ENCODE measurements at regions not wholly inside any gene's neighbourhood (a gene's known extent, or its start where the extent isn't known, plus 50 kb on each side); places are given as distances from the start of the nearest gene placed in this dataset.

DNA sequence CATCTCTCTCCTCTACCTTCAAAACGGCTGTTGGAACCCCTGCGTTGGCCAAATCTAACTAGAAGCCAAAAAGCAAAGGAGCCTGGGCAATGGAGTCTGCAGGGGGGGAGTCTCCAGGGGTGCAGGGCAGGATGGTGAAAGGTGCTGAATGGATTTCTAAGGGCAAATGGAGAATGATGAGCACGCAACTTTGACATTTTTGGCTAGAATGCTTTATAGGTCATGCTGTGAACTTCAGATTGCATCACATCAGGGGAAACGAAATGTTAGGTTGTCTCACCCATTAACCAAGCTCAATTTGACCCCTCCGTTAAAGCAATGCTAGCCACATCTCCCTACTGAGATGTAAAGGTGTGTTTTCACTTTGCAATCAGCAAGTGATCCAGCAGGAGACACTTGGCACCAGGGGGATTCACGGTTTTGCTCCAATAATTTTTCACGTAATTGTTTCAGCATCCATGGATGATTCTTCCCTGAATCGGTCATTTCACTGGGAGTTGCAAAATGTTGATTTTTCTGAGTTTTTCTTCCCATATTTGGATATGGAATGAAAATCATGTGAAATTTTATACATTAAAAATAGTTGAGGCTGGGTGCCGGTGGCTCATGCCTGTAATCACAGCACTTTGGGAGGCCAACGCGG, 78.0 kb upstream of the MDM1 start:
- Histone ChIP-seq H3K4me3 (no peak overlapping the region), H3K36me3 (no peaks in the 10 kb centered on the region), H3K9me3 (replicated peaks) (no peaks in the 10 kb centered on the region), H3K27me3 (replicated peaks) (no peaks in the 10 kb centered on the region), H3K27ac (no peak overlapping the region), H3K4me1 (replicated peaks) (no peaks in the 10 kb centered on the region)
- no peak for DNase-seq (ENCODE audit: low read depth in 1 of 2, low spot score in 2 of 2)

DNA sequence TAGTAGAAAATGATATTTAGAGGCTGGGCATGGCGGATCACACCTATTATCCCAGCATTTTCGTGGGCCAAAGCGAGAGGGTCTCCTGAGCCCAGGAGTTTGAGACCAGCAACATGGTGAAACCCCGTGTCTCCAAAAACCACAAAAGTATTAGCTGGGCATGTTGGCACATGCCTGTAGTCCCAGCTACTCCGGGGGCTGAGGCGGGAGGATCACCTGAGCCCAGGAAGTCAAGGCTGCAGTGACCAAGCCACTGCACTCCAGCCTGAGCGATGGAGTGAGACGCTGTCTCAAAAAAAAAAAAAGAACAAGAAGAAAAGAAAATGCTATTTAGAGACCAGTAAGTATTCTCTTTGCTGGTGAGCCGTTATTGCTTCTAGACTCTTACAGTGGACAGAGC, 79.2 kb upstream of the MDM1 start:
- H3K9me3 ChIP-seq (replicated peaks): no peaks in the 10 kb centered on the region
- no peaks in the 10 kb centered on the region for H3K27me3 ChIP-seq (replicated peaks)
- H3K36me3 ChIP-seq: no peaks in the 10 kb centered on the region
- H3K27ac ChIP-seq: no peak overlapping the region
- H3K4me1 ChIP-seq (replicated peaks): no peaks in the 10 kb centered on the region
- DNase-seq (ENCODE audit: low read depth in 1 of 2, low spot score in 2 of 2): no peak
- no peak overlapping the region for H3K4me3 ChIP-seq

DNA sequence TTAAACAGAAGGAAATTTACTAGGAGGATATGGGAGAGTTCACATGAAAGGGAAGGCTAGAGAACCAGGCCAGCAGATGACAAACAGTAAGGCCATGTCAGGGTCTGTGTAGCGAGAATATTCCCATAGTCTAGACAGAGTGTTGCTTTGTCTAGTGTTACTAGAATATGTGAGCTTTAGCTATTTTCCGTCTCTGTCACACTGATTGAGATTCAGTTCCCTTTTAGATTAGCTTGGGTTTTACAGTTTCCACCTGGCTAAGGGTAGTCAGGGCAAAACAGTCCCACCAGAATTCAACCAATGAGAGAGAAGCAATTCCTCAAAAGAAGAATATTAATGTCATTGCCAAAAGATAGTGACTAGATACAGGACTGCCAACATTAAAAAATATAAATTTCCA, 82.8 kb upstream of the MDM1 start:
- Histone ChIP-seq H3K27me3 (replicated peaks) (no peaks in the 10 kb centered on the region), H3K36me3 (no peaks in the 10 kb centered on the region), H3K27ac (no peak overlapping the region), H3K9me3 (replicated peaks) (no peaks in the 10 kb centered on the region), H3K4me1 (replicated peaks) (peaks cover under 1% of the 10 kb centered on the region), H3K4me3 (no peak overlapping the region)
- DNase-seq (ENCODE audit: low read depth in 1 of 2, low spot score in 2 of 2): no peak

DNA sequence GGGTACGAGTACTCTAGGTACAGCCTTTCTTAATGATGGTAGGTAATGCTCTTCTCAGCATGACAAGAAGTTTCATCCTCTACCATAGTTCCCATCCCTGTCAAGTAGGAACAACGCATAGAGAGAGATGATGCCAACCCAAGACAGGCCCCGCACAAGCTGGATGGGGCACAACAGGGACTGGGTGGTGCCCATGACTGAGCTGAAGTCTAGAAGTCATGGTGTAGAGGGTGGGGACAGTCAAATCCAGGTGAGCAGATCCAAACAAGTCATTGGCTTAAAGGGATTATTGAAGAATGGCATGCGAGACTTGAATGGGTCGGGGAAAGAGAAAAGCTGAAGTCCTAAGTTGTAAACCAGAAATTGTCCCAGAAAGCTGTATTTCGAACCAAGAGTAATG, 84.2 kb upstream of the MDM1 start:
- H3K27ac ChIP-seq: no peak overlapping the region
- no peaks in the 10 kb centered on the region for H3K9me3 ChIP-seq (replicated peaks)
- no peaks in the 10 kb centered on the region for H3K36me3 ChIP-seq
- peaks cover 14% of the 10 kb centered on the region for H3K4me1 ChIP-seq (replicated peaks)
- DNase-seq (ENCODE audit: low read depth in 1 of 2, low spot score in 2 of 2): no peak
- H3K27me3 ChIP-seq (replicated peaks): no peaks in the 10 kb centered on the region
- no peak overlapping the region for H3K4me3 ChIP-seq

DNA sequence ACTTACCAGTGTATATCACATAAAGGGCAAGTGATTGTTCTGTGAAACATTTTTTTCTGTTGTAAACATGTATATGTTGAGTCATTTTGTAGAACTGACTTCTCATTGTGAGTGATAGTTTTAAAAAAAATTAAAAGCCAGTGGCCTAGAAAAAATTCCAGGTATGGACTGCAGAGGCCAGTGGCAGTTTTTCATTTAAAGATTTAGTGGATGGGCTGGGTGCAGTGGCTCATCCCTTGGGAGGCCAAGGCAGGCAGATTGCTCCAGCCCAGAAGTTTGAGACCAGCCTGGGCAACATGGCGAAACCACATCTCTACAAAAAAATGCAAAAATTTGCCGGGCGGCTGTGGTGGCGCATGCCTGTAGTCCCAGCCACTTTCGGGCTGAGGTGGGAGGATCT, 84.7 kb upstream of the MDM1 start:
- Histone ChIP-seq H3K27ac (no peak overlapping the region), H3K4me3 (no peak overlapping the region), H3K36me3 (no peaks in the 10 kb centered on the region), H3K9me3 (replicated peaks) (no peaks in the 10 kb centered on the region), H3K4me1 (replicated peaks) (peaks cover 14% of the 10 kb centered on the region), H3K27me3 (replicated peaks) (no peaks in the 10 kb centered on the region)
- no peak for DNase-seq (ENCODE audit: low read depth in 1 of 2, low spot score in 2 of 2)

DNA sequence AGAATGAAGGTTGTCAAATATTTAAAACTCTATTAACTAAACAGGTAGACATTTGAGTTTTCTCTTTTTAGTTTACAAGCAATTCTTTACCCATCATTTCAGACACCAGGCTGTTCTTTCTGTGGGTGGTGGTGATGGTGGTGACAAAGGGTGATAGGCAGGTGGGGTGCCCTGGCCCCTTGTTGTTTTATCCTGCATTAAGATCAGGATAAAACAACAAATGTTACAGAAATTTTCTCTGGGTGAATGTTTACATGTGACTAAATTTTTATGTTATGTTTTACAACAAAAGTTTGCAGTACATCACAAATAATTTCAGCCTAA, 85.9 kb upstream of the MDM1 start:
- H3K4me3 ChIP-seq: no peak overlapping the region
- H3K9me3 ChIP-seq (replicated peaks): no peaks in the 10 kb centered on the region
- H3K36me3 ChIP-seq: no peaks in the 10 kb centered on the region
- no peak overlapping the region for H3K27ac ChIP-seq
- DNase-seq (ENCODE audit: low read depth in 1 of 2, low spot score in 2 of 2): no peak
- H3K4me1 ChIP-seq (replicated peaks): peaks cover 16% of the 10 kb centered on the region
- H3K27me3 ChIP-seq (replicated peaks): no peaks in the 10 kb centered on the region

DNA sequence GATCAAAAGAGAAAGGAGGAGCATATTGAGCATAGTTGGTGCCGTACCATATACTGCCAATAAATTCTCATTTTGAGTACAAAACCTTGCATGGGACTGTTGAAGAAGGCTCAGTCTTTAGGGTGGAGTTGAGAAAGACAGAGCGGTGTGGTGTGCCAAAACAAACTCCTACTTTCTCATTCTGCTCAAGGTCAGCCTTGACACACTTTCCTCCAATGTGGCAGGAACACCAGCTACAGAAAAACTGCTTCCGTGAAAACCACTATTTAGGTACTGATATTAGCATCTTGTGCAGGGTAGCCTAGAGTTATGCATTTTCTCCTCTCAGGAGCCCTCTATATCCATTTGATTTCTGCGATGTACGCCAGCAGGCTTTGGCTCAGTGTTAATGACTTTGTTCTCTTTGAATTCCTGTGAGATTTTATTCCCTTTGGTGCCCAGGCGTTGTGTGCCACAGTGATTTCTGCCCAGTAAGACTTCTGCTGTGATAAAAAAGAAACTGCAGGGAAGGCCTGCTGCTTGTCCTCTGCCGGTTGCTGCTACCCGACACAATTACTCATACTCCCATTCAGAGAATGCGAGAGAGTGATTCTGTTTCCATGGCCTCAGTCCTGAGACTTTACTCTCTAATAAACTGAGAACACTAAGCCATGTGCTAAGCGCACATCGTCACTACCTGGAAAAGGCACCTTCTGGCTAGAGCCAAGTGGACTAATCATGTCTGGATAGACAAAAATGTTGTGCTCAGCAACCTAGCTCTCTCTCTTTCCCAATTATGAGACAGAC, 88.3 kb upstream of the MDM1 start:
- H3K27ac ChIP-seq: peak overlapping the region; percentile 38
- no peak overlapping the region for H3K4me3 ChIP-seq
- peak in 1 of 2 experiments; percentile 35 for DNase-seq (ENCODE audit: low read depth in 1 of 2, low spot score in 2 of 2)

DNA sequence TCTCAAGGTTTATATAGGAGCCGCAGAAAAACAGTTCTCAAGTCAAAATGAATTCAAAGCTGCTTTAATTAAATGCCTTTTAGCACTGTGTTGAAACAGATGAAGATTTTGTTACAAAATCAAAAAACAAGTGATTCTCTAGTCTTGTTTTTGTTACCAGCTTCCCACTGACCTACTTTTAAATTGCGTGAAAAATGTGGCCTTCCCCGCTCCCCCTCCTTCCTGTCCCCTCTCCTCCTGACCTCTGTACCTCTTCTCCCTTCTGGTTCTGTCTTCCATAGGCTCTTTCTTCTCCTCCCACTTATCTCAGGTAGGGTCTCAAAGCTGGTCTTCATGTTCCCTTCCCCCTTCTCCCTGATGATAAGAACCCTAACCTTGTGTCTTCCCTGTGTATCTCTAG, 90.0 kb upstream of the MDM1 start:
- Histone ChIP-seq H3K27me3 (replicated peaks) (no peaks in the 10 kb centered on the region), H3K9me3 (replicated peaks) (no peaks in the 10 kb centered on the region), H3K36me3 (no peaks in the 10 kb centered on the region), H3K4me3 (no peak overlapping the region), H3K4me1 (replicated peaks) (peaks cover 31% of the 10 kb centered on the region), H3K27ac (no peak overlapping the region)
- DNase-seq (ENCODE audit: low read depth in 1 of 2, low spot score in 2 of 2): no peak

More for the DNA sequence above, 88.3 kb upstream of the MDM1 start:
- Histone ChIP-seq H3K9me3 (replicated peaks) (no peaks in the 10 kb centered on the region), H3K27me3 (replicated peaks) (no peaks in the 10 kb centered on the region), H3K4me1 (replicated peaks) (peaks cover 19% of the 10 kb centered on the region), H3K36me3 (no peaks in the 10 kb centered on the region)

DNA sequence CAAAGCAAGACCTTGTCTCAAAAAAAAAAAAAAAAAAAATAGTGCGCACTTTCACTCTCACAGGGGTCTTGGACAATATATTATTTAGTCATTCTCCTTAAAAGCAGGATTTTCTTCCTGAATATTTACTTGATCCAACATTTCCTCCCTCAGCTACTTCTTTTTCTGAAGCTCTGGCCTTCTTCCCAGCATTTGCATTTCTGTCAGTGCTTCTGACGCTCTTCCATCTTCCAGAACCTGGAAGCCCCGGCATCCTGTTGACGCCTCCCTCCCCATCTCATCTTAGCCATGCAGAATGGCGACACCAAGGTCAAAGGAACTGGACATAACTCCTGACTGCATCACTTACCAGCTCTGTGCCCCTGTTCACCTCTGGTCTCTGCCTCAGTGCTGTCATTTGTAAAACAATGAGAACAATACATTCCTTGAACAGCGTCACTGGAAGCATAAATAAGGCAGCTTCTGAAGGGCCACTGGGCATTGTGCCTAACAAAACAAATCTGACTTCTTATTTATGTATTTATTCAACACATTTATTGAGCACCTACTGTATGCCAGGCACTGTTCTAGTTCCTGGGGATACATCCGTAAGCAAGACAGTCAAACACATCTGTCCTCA, 90.9 kb upstream of the MDM1 start:
- peak in 1 of 2 experiments; percentile 33 for DNase-seq (ENCODE audit: low read depth in 1 of 2, low spot score in 2 of 2)
- H3K9me3 ChIP-seq (replicated peaks): no peaks in the 10 kb centered on the region
- H3K27me3 ChIP-seq (replicated peaks): no peaks in the 10 kb centered on the region
- H3K27ac ChIP-seq: no peak overlapping the region
- H3K36me3 ChIP-seq: no peaks in the 10 kb centered on the region
- no peak overlapping the region for H3K4me3 ChIP-seq
- peaks cover 31% of the 10 kb centered on the region for H3K4me1 ChIP-seq (replicated peaks)

DNA sequence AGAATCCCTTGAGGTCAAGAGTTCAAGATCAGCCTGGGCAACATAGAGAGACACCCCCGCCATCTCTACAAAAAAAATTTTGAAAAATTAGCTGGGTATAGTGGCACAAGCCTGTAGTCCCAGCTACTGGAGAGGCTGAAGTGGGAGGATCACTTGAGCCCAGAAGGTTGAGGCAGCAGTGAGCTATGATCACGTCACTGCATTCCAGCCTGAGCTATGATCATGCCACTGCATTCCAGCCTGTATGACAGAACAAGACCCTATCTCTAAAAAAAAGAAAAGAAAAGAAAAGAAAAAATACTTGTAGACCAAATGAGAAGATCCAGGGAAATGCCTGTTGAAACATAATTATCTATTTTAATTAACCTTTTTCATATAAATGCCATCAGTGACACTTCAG, 93.8 kb upstream of the MDM1 start:
- Histone ChIP-seq H3K27me3 (replicated peaks) (no peaks in the 10 kb centered on the region), H3K4me1 (replicated peaks) (peaks cover 22% of the 10 kb centered on the region), H3K36me3 (no peaks in the 10 kb centered on the region), H3K9me3 (replicated peaks) (no peaks in the 10 kb centered on the region), H3K27ac (peak overlapping the region; percentile 70), H3K4me3 (no peak overlapping the region)
- DNase-seq (ENCODE audit: low read depth in 1 of 2, low spot score in 2 of 2): peak; percentile 44 to 69

DNA sequence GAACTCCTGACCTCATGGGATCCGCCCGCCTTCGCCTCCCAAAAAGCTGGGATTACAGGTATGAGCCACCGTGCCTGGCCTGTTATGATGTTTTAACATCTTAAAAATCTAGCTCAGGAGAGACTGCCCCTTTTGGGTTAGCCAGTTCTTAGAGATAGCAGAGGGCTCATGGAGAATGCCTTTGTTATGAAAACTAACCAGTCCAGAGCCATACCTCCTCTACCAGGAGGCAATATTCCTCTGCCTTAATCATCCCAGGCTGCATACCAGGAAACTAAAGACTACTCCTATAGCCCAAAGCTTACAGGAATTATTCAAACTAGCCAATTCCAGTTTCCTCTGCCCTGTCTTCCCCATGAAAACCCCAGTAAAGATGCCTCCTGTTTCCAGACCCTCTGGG, 96.0 kb upstream of the MDM1 start:
- DNase-seq (ENCODE audit: low read depth in 1 of 2, low spot score in 2 of 2): no peak
- H3K27ac ChIP-seq: no peak overlapping the region

DNA sequence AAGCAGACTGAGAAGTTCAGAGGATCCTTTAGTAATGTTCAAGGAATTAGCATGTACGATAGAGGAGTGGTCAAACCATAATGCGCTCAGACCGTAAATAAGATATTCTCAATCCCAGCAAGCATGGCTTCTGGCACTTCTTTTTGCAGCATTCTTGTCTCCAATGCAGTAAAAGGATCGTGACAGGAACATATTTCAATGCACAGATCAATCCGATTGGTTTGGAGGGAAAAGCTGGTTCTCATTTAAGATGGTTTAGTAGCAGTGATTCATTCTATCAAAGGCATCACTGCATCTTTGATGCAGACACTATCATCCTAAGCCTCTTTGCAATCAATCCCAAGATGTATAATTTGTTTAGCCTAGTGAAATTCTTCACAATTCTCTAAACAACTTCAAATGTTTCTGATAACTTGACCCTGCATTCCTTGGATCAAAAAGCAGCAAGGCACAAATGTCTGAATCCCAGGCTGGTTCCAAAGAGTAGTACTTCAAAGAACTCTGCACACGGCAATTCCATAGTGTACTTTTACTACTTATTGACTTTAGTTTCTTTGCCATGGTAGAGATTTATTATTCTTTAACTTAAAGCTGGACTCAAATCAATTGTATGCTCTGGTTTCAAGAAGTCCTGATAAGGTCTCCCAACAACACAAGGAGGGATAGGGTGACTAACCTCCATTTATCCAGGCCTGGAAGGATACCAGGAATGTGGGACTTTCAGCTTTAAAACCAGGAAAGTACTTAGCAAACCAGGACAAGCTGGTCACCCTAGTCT, 96.8 kb upstream of the MDM1 start:
- Histone ChIP-seq H3K4me1 (replicated peaks) (peaks cover 16% of the 10 kb centered on the region), H3K36me3 (no peaks in the 10 kb centered on the region), H3K4me3 (no peak overlapping the region), H3K9me3 (replicated peaks) (no peaks in the 10 kb centered on the region), H3K27me3 (replicated peaks) (no peaks in the 10 kb centered on the region), H3K27ac (no peak overlapping the region)
- DNase-seq (ENCODE audit: low read depth in 1 of 2, low spot score in 2 of 2): no peak

More for the DNA sequence above, 96.0 kb upstream of the MDM1 start:
- Histone ChIP-seq H3K36me3 (no peaks in the 10 kb centered on the region), H3K27me3 (replicated peaks) (no peaks in the 10 kb centered on the region), H3K4me3 (no peak overlapping the region), H3K4me1 (replicated peaks) (peaks cover 16% of the 10 kb centered on the region), H3K9me3 (replicated peaks) (no peaks in the 10 kb centered on the region)

DNA sequence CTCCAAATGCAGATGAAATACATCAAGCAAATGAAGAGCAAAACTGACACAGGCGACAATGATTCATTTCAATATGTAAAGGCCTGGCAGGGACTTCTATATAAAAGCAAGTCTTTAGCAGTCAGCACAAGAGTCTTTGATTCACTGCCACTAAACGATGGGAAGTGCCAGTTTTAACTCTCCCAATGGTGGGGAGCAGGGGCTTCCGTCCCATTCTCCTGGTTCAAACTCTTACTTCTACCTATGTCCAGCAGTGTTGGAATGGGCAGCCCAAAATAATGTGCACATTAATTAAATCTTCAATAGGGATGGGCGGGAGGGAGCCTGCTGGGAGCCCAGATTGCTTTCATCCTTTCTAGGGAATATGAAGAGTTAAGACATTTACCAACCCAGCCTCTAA, 97.5 kb upstream of the MDM1 start:
- Histone ChIP-seq H3K27me3 (replicated peaks) (no peaks in the 10 kb centered on the region), H3K4me3 (no peak overlapping the region), H3K27ac (no peak overlapping the region), H3K9me3 (replicated peaks) (no peaks in the 10 kb centered on the region), H3K4me1 (replicated peaks) (peaks cover 16% of the 10 kb centered on the region), H3K36me3 (no peaks in the 10 kb centered on the region)
- no peak for DNase-seq (ENCODE audit: low read depth in 1 of 2, low spot score in 2 of 2)

DNA sequence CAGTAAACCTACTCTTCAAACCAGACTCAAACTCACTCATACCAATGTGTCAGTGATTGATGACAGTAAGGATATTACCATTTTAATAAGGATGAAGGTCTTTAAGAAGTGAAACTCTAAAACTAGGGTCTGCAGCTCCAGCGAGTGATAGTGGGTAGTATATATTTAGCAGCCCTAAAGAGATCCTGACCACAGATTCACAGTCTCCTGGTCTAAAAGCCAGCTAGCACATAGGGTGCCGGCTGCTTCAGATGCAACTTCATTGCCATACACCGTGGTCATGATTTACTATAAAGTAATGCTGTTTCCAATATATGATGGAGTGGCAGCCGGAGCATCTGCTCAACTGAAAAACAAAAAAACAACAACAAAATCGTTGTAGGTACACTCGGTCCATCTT, 99.6 kb upstream of the MDM1 start:
- no peaks in the 10 kb centered on the region for H3K36me3 ChIP-seq

More for the DNA sequence above, 99.6 kb upstream of the MDM1 start:
- no peaks in the 10 kb centered on the region for H3K27me3 ChIP-seq (replicated peaks)
- H3K9me3 ChIP-seq (replicated peaks): peaks cover 8% of the 10 kb centered on the region
- no peak overlapping the region for H3K4me3 ChIP-seq
- H3K4me1 ChIP-seq (replicated peaks): peaks cover 14% of the 10 kb centered on the region
- no peak for DNase-seq (ENCODE audit: low read depth in 1 of 2, low spot score in 2 of 2)
- H3K27ac ChIP-seq: no peak overlapping the region

Data from SJSA1 (cell line).